HCT116 (cell line): ENCODE measurements at regions not wholly inside any gene's neighbourhood (a gene's known extent, or its start where the extent isn't known, plus 50 kb on each side); places are given as distances from the start of the nearest gene placed in this dataset.

Experiments used
- CEBPB ChIP-seq: IDR thresholded peaks from 2 replicates; pipeline ENCODE4 v1.6.1; 2012; ENCODE audit warnings: low read depth
- EGR1 ChIP-seq: IDR thresholded peaks from 2 replicates; pipeline ENCODE4 v1.6.1; 2012; ENCODE audit warnings: low read depth
- ELF1 ChIP-seq: IDR thresholded peaks from 2 replicates; pipeline ENCODE4 v1.6.1; 2012; ENCODE audit warnings: low read depth, borderline replicate concordance
- EZH2 ChIP-seq: fragments of 200-600 bp; sonication (generic); IDR thresholded peaks from 2 replicates; pipeline ENCODE4 v1.6.1; 2017; ENCODE audit warnings: antibody characterized with exemption, mixed run types
- JUND ChIP-seq: IDR thresholded peaks from 2 replicates; pipeline ENCODE4 v1.6.1; 2012
- POLR2A ChIP-seq: IDR thresholded peaks from 2 replicates; pipeline ENCODE4 v1.7.0; 2011; ENCODE audit warnings: borderline replicate concordance; ENCODE audit not compliant: insufficient read depth, insufficient read length; ENCODE audit errors: extremely low read depth
- POLR2AphosphoS5 ChIP-seq: IDR thresholded peaks from 2 replicates; pipeline ENCODE4 v1.6.1; 2011; ENCODE audit warnings: mild to moderate bottlenecking, low read depth, low read length, moderate library complexity
- RAD21 ChIP-seq: IDR thresholded peaks from 2 replicates; pipeline ENCODE4 v1.6.1; 2012; ENCODE audit warnings: low read depth, mild to moderate bottlenecking
- TCF7L2 ChIP-seq: IDR thresholded peaks from 2 replicates; pipeline ENCODE4 v1.7.0; 2011; ENCODE audit warnings: borderline replicate concordance, inconsistent platforms; ENCODE audit not compliant: insufficient read depth, insufficient read length; ENCODE audit errors: extremely low read depth
- YY1 ChIP-seq: IDR thresholded peaks from 2 replicates; pipeline ENCODE4 v1.6.1; 2011; ENCODE audit warnings: low read length, low read depth, moderate library complexity, mild to moderate bottlenecking; ENCODE audit not compliant: insufficient replicate concordance; ENCODE audit errors: extremely low read depth
- TF ChIP-seq, protein P1 (sequence below), 3 experiments: fragments of 200-600 bp in 1 of 3; sonication (generic) in 1 of 3; IDR thresholded peaks in 2 of 3; conservative IDR thresholded peaks in 1 of 3; 2 replicates each; pipeline ENCODE4 v1.5.1; 2012 to 2017; ENCODE audit warnings: low read depth in 2 of 3, low read length in 2 of 3, antibody characterized with exemption in 1 of 3, borderline replicate concordance in 1 of 3, control low read depth in 1 of 3, mild to moderate bottlenecking in 1 of 3, mixed read lengths in 1 of 3, mixed run types in 1 of 3, moderate library complexity in 1 of 3; ENCODE audit not compliant: insufficient read depth in 1 of 3
- TF ChIP-seq, protein P2 (sequence below): IDR thresholded peaks from 2 replicates; pipeline ENCODE4 v1.6.1; 2012; ENCODE audit warnings: low read depth

DNA sequence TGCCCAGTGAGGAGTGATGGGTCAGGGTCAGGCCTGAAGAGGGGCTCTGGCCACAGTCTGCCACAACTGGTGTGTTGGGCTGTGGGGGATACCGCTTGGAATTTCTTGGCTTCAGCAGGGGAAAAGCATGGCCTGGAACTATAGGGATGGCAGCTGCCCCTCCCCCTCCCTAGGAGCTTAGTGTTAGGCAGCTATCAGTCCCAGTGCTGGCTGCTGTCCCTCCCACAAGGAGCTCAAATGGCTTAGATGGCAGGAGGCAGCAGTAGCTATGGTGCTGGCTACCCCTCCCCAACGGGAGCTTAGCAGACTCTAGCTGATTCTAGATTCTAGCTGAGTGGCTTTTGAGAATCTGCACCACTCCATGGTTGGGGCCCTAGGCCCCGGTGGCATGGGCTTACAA lies 414.5 kb upstream of the HSF2 start:
- TF ChIP-seq, protein P1, sequence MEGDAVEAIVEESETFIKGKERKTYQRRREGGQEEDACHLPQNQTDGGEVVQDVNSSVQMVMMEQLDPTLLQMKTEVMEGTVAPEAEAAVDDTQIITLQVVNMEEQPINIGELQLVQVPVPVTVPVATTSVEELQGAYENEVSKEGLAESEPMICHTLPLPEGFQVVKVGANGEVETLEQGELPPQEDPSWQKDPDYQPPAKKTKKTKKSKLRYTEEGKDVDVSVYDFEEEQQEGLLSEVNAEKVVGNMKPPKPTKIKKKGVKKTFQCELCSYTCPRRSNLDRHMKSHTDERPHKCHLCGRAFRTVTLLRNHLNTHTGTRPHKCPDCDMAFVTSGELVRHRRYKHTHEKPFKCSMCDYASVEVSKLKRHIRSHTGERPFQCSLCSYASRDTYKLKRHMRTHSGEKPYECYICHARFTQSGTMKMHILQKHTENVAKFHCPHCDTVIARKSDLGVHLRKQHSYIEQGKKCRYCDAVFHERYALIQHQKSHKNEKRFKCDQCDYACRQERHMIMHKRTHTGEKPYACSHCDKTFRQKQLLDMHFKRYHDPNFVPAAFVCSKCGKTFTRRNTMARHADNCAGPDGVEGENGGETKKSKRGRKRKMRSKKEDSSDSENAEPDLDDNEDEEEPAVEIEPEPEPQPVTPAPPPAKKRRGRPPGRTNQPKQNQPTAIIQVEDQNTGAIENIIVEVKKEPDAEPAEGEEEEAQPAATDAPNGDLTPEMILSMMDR (IDR thresholded peaks at IDR 0.05 in 2 of 3, conservative IDR thresholded peaks at IDR 0.05 in 1 of 3; ENCODE audit: borderline replicate concordance in 1 of 3, insufficient read depth in 1 of 3, low read depth in 2 of 3, low read length in 2 of 3) = no peak
- TF ChIP-seq EZH2 (no peak), POLR2A (no peak), POLR2AphosphoS5 (no peak), ELF1 (no peak), TCF7L2 (no peak), EGR1 (no peak), CEBPB (no peak), YY1 (no peak), RAD21 (no peak), JUND (no peak)
- TF ChIP-seq, protein P2, sequence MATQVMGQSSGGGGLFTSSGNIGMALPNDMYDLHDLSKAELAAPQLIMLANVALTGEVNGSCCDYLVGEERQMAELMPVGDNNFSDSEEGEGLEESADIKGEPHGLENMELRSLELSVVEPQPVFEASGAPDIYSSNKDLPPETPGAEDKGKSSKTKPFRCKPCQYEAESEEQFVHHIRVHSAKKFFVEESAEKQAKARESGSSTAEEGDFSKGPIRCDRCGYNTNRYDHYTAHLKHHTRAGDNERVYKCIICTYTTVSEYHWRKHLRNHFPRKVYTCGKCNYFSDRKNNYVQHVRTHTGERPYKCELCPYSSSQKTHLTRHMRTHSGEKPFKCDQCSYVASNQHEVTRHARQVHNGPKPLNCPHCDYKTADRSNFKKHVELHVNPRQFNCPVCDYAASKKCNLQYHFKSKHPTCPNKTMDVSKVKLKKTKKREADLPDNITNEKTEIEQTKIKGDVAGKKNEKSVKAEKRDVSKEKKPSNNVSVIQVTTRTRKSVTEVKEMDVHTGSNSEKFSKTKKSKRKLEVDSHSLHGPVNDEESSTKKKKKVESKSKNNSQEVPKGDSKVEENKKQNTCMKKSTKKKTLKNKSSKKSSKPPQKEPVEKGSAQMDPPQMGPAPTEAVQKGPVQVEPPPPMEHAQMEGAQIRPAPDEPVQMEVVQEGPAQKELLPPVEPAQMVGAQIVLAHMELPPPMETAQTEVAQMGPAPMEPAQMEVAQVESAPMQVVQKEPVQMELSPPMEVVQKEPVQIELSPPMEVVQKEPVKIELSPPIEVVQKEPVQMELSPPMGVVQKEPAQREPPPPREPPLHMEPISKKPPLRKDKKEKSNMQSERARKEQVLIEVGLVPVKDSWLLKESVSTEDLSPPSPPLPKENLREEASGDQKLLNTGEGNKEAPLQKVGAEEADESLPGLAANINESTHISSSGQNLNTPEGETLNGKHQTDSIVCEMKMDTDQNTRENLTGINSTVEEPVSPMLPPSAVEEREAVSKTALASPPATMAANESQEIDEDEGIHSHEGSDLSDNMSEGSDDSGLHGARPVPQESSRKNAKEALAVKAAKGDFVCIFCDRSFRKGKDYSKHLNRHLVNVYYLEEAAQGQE = no peak
